SKM-1 treated with dmso at 0.1 percent for 144 hours (cell line): ENCODE measurements at regions not wholly inside any gene's neighbourhood (a gene's known extent, or its start where the extent isn't known, plus 50 kb on each side); places are given as distances from the start of the nearest gene placed in this dataset.

Source experiments
- DNase-seq: peaks from one replicate; lab custom pipeline; 2025; ENCODE audit not compliant: unreplicated experiment; lab: John Stamatoyannopoulos, UW

DNA sequence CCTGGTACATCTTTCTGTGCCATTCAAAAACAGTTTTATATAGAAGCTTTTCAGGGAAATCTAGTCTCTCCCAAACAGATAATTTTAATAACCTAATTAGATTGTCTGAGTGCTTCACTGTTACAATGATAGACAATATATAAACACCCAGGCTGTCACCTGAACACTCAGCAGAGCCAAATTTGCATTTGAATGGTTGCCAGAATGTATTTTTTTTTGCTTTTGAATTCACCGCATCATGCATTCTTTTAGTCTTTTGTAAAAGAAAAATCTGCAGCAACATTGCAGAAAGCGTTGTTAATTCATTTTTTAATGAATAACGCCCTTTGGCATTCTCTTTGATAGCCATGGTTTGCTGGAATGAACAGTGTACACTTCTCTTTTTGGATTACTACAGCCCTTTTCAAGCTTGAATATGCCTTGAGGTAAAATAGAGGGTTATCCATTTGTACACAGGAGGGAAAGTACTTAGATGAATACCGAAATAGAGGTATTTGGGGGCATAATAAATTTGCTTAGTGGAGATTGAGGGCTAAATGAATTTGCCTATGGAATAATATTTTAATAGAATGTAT lies 175.0 kb upstream of the EPHA5 start:
- DNase-seq, result no peak

DNA sequence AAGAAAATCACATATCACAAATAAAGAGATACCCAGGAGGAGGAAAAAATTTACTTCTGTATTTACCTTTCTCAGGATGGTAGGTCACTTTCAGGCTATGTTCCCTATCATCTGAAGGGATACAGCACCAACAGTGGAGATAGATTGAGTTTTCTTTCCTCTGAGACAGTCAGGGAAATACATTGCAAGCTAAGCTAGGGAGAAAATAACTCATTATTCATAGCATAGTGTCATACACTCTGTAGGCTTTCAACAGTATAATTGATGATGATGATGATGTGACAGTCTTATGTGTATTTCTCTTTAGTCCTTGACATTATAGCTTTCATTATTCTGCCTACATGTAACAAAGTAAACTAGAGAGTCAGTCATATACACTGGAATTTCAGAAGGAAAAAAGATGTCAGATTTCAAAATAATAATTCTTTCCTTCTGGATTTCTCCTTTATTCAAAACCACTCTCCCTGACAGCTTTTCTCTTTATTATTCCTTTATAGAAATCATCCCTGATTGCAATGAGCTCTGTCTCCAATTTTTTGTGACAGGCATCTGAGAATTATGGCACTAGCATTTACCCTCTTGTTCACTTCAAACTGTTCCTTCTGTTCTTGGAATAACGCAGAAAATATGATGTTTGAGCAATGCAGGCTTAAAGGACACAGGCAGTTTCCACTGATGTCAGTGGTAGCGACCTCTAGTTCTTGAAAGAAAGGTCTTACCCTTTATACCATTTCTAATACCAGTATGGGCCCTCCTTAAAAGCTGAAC lies 169.1 kb upstream of the EPHA5 start:
- no peak for DNase-seq

DNA sequence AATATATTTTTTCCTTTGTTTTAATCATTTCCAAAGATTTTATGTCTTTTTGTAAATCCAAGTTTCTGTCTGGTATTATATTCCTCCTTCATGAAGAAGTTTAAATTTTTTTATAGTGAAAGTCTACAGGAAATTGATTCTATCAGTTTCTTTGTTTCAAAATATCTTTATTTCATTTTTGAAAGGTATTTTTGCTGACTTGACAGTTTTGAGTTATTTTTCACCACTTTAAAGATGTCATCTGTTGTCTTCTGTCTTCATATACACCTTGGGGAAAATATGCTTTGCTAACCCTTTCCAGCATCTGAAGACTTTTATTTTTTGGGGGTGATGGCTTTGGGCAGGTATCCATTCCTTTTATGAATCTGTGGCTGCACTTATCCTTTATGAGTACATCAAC lies 164.4 kb upstream of the EPHA5 start:
- no peak for DNase-seq

DNA sequence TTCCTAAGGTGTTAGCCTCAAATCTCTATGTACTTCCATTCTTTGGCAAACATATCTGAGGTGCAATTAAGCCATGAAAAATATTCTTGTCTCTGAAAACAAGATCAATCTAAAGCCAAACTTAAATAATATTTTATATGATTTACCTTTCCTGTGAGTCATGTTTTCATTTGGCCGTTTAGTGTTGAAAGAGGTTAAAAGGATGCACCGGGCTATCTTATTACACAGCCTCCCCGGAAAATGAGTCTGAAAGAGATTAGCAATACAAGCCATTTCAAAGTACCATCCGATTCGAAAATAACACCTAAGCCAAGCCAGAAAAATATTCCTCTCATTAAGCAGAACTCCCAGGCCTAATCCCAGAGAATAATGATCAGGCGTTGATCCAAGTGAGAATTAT lies 161.5 kb upstream of the EPHA5 start:
- DNase-seq, result no peak

DNA sequence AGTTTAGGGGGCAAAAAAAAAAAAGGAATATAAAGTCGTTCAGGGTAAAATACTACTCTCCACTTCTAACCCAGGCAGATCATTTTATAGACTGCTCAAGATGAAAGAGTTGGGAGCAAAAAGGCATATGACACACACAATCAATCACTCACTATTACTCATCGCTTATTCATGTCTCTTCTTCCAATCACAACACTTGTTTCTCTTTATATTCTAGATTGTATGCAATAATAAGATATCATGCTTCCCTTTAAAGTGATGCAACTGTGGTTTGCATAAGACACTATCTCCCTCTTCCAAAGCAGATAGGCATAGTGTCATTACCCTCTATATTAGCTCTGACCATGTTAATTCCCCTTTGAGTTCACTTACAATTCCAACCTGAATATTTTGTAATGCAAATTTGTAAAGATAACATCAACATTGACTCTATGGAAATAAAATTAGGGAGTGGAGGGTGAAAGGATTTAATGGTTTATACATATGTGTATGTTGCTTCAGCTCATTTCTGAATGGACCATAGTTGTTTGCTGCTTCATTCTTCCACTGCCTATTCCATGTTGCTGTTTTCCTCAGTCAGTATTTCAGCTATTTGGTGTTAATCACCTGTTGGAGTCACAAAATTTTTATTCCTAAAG lies 154.9 kb upstream of the EPHA5 start:
- no peak for DNase-seq

DNA sequence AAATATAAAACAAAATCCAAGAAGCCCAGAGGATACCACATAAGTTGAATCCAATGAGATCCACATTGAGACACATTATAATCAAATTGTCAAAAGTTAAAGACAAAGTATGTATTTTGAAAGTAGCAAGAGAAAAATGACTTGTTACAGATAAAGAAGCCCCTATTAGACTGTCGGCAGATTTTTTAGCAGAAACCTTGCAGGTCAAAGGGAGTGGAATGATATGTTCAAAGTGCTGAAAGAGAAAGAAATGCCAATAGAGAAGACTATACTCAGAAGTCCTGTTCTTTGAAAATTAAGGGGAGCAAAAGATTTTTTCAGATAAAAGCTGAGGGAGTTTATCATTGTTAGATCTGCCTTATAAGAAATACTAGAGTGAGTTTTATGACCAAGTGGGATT lies 148.9 kb upstream of the EPHA5 start:
- DNase-seq, result no peak

DNA sequence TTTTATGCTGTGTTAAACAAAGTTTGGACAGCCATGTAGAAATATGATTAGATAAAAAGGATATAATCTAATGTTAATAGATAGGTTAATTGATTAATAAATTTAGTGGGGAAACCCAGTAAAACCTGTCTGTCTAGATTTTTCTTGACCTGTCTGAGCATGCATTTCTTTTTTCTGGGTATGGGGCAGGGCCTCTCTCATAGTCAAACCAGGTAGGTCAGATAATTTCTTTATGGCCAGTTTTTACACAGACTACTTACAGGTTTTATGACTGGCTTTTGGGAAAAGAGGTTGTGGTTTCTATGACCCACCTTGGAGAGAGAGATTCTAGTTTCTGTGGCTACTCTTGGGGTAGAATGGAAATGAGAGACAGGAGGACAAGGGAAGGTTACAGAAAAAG lies 135.6 kb upstream of the EPHA5 start:
- no peak for DNase-seq

DNA sequence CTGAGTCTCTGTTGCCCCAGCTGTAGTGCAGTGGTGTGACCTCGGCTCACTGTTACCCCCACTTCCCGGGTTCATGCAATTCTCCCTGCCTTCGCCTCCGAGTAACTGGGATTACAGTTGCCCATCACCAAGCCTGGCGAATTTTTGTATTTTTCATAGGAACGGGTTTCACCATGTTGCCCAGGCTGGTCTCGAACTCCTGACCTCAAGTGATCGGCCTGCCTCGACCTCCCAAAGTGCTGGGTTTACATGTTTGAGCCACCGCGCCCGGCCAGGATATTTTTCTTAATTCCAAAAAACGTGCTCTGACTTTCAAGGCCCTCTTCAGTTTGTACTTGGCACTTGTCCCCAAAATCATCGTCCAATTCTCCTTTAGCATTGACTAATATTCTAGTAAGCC lies 129.2 kb upstream of the EPHA5 start:
- DNase-seq, result no peak

DNA sequence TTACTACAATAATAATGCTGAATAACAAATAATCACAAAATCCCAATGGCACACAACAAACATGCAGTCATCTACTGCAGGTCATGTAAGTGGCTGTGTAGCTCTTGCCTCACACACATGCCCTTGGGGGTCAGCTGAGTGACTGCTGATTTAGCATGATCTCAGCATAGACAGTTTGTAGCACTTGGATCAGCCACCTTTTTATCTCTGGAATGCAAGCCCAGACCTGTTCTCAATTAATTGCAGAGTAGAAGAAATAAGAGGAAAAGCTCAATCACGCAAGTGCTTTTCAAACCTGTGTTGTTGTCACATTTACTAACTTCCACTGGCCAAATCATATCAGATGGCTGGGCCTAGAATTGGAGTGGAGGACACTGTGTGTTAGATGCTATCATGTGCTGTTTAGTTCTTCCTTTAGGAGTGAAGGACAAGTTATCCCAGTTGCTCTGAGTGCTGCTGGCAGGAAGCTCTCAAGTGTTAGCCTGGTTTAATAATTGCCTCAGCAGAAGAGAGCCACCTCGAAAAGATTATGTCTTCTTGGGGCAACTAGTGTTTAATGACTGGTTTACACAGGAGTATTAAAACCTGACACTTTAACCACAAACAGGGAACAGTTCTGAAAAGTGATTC lies 128.3 kb upstream of the EPHA5 start:
- no peak for DNase-seq

DNA sequence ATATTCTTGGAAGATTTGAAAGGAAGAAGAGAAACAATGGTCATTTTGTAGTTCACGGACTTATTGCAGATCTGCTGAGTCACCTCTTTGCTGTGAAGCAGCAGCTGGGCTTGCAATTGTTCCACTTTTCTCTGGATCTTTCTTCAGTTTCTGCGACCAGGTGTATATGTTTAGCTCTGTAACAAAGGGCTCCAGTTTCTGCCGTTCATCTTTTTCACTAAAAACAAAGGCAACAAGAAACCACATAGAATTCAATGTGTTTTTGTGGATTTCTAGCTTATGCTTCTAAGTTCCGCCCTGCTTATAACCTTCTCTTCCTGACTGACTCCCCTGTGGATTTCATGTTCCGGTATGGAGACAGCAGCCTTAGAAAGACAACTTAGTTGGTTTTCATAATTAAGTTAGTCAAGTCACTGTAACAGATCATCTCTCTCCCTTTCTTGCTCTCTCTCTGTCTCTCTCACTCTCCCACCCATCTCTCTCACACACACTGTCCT lies 121.6 kb upstream of the EPHA5 start:
- no peak for DNase-seq

DNA sequence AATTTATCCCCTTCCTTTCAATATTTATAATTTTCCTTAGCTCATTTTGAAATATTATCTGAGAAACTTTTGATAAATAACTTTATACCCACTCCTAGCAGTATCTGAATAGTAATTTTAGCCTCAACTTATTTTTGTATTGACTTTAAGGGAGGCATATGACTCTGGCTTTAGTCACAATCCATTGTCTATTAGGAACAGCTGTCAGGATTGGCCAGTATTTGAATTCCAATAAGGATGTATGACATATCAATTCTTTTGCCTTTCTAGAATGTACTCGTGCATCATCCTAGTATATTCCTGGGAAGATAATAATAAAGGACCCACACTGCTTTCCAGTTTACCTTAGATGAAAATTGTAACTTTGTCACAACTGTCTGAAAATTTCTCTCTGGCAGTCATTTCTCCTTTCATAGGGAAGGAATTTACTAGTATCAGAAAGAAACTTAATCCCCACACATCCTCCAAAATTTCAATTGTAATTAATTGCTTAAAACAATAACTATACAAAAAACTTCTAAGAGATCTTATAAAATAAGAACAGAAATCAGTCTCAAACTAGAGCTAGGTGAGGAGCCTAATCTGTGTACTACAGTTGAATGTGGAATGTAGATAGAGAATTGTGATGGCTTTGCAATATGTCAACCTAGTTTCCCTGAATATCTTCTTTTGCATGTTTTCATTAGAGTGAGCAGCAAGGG lies 121.0 kb upstream of the EPHA5 start:
- DNase-seq, result no peak

DNA sequence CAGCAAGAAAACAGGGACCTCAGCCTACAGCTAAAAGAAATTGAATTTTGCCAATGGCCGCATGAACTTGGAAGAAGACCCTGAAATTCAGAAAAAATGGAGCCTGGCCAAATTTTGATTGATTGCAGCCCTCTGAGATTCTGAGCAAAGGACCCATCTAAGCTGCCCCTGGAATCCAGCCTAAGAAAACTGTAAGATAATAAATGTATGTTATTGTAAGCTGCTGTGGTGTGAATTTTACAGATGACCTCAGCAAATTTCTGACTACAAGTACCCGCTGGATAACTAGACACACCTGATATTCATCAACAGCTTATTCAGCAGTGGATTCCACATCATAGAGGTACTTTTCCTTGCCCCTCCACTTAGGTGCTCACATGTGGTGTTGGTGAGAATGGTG lies 119.5 kb upstream of the EPHA5 start:
- no peak for DNase-seq

DNA sequence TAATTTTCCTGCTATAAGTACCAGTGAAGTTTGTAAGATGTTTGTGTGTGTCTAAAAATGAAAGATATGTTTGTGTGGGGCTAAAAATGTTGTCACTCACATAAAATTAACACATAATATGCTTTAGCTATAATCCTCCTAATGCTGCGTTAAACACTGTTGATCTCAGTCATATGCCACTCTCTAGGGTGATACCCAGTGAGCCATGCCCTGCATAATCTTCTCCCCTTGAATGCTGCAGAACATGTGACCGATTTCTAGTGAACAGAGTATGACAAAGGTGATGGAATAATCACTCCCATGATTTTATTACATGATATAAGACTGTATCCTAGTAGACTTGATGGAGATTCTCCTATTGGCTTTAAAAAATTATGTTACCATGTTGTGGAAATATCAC lies 119.1 kb upstream of the EPHA5 start:
- DNase-seq, result no peak

DNA sequence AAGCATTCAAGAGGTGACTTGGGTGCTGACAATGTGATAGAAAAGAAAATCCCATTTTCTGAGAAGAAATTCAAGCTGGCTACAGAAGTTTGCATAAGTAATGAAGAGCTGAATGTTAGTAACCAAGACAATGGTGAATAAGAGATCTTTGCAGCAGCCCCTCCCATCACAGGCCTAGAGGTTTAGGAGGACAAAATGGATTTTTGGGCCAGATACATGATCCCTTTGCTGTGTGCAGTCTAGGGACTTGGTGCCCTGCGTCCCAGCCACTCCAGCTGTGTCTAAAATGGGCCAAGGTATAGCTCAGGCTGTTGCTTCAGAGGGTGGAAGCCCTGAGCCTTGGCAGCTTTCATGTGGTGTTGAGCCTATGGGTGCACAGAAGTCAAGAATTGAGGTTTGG lies 107.0 kb upstream of the EPHA5 start:
- DNase-seq, result no peak

DNA sequence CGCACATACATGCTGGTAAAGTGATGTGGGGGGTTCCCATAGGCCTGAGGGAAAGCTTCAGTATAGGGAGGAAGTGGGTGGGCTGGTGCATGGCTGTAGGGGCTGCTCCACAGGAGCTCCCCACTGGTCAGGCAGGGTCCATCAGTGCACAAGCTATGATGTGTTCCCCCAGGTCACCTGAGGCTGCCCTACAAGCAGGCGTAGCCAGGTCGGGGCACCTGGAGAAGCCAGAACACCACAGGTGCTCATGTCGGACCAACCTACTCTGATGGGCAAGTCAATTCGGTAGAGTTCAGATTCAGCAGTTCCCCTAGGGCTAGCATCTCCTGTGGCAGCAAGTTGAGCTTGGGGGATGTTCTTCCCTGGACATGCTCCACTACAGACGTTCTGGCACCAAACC lies 103.3 kb upstream of the EPHA5 start:
- no peak for DNase-seq

DNA sequence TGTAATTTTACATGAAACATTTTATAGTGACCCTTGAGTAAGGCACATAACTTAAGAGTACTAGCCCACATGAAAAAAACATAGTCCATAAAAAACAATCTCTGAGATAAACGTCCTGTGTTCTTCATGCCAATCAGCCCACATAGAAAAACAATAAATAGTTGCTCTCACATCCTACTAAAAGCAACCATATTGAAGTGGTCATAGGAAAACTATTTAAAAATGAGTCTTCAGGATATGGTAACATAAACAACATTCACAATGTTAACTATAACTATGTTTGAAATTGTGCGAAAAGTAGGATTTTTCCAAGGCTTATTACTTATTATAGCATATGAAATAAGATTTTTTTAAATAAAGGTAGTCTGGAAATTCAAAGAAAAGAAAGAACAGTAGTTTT lies 77.1 kb upstream of the EPHA5 start:
- no peak for DNase-seq

DNA sequence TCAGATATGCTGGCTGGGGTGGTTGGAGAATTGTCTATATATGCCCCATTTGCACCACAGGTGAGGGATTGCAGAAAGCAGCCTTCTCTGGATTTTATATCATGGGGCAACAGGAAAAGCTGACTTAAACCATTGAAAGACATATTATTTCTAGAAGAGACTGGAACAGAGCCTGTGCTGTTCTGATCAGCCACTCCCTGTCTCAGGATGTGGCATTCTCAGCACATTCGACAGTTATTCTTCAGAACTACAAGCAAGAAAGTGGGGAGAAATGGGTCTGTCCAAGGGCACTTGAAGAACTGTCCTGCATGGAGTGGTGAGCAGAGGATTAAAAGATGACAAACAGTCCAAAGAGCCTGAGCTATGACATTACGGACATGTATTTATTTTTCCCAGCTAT lies 67.8 kb upstream of the EPHA5 start:
- no peak for DNase-seq

DNA sequence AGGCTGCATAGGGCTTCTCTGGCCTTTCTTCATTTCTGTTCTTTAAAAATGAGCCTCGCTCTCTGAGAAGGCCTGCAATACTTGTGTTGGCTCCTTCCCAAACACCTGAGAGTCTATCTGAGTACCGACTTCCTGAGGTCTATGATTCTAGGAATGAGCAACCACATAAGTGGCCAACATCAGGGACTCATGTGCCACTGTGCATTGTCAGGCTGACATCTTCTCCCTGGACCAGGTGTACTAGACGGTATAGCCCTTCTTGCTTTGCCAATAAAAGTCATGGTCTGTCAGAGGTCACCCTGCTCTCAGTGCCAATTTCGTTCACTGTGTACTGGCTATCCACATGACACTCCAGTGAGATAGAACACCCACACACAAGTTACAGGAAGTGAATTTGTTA lies 67.4 kb upstream of the EPHA5 start:
- no peak for DNase-seq

DNA sequence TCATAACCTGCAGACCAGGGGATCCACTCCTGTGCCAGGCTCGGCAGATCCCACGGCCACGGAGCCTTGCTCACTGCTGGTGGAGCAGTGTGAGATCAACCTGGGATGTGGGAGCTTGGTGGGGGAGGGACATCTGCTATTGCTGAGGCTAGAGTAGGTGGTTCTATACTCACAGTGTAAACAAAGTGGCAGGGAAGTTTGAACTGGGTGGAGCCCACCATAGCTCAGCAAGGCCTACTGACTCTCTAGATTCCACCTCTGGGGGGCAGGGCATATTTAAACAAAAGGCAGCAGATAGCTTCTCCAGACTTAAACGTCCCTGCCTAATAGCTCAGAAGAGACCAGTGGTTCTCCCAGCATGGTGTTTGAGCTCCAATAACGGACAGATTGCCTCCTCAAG lies 54.7 kb upstream of the EPHA5 start:
- no peak for DNase-seq
